Thymus (tissue), 11 donors: ENCODE measurements at regions not wholly inside any gene's neighbourhood (a gene's known extent, or its start where the extent isn't known, plus 50 kb on each side); places are given as distances from the start of the nearest gene placed in this dataset.

Experiments used
- DNase-seq, 9 donors: peaks; one replicate each; pipeline ENCODE4 v3.0.0-alpha.2; 2013; ENCODE audit warnings: low spot score in 9 of 9, low read depth in 6 of 9, missing footprints in 1 of 9
- H3K27ac ChIP-seq, 2 donors: one replicate each; pipeline ENCODE4 v1.5.1; 2013; ENCODE audit warnings: control low read depth in 1 of 2, low read depth in 1 of 2, low read length in 1 of 2, mild to moderate bottlenecking in 1 of 2, moderate library complexity in 1 of 2
- H3K27me3 ChIP-seq, 2 donors: one replicate each; pipeline ENCODE4 v1.5.1; 2013; ENCODE audit warnings: low read length in 1 of 2; ENCODE audit not compliant: control insufficient read depth in 2 of 2, insufficient read depth in 1 of 2
- H3K36me3 ChIP-seq, 2 donors: one replicate each; pipeline ENCODE4 v1.5.1; 2013; ENCODE audit warnings: low read length in 1 of 2, mild to moderate bottlenecking in 1 of 2, moderate library complexity in 1 of 2; ENCODE audit not compliant: control insufficient read depth in 2 of 2, insufficient read depth in 2 of 2
- H3K4me1 ChIP-seq, 2 donors: one replicate each; pipeline ENCODE4 v1.5.1; 2013; ENCODE audit warnings: low read length in 2 of 2; ENCODE audit not compliant: control insufficient read depth in 2 of 2, insufficient read depth in 2 of 2
- H3K4me3 ChIP-seq, 2 donors: one replicate each; pipeline ENCODE4 v1.5.1; 2013; ENCODE audit warnings: low read length in 2 of 2, control low read depth in 1 of 2, mild to moderate bottlenecking in 1 of 2
- H3K9me3 ChIP-seq, 2 donors: one replicate each; pipeline ENCODE4 v1.5.1; 2013; ENCODE audit warnings: low read length in 1 of 2, mild to moderate bottlenecking in 1 of 2; ENCODE audit not compliant: control insufficient read depth in 2 of 2, insufficient read depth in 1 of 2
- WGBS: extraction: QIAGEN DNeasy Blood & Tissue Kit; methylation state at CpG from one replicate; pipeline ENCODE4 v1.1.7; 2013; 5-methylcytosine and 5-hydroxymethylcytosine counted together
- donor health status: healthy.

DNA sequence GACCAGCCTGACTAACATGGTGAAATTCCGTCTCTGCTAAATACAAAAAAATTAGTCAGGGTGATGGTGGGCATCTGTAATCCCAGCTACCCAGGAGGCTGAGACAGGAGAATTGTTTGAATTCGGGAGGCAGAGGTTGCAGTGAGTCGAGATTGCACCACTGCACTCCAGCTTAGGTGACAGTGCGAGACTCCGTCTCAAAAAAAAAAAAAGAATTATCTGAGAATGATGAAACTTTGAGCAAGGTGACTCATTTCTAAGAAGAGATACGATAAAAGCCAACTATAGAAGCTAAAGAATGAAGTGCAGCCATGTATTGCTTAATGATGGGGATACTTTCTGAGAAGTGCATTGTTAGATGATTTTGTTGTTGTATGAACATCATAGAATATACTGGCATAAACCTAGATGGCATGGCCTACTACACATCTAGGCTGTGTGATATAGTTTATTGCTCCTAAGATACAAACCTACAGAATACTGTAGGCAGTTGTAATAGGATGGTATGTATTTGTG, 64.7 kb downstream of the SNRPE start:
- Histone ChIP-seq H3K27me3 (no peaks in the 10 kb centered on the region), H3K4me3 (no peak overlapping the region), H3K27ac (no peak overlapping the region), H3K9me3 (no peaks in the 10 kb centered on the region), H3K36me3 (no peaks in the 10 kb centered on the region), H3K4me1 (peaks cover 0 to 6% of the 10 kb centered on the region in 2 donors)
- DNase-seq = no peak
- WGBS = 96% methylated on average over 6 of the region's 6 CpGs

DNA sequence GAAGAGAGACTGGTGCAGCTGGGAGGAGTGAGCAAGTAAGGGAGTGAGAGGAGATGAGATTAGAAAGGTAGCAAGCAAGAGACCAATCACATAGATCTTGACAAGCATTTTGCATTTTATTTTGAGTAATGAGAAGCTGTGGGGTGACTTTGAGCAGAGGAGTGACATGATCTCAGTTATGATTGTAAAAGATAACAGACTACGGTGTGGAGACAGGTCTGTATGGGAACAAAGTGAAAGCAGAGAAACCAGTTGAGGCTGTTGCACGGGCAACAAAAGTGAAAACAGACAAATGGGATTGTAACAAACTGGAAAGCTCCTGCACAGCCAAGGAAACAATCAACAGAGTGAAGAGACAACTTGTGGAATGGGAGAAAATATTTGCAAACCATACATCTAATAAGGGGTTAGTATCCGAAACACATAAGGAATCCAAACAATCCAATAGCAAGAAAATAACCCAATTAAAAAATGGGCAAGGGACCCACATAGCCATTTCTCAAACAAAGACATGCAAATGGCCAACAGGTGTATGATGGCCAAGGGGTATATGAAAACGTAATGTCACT, 68.4 kb downstream of the SNRPE start:
- no peaks in the 10 kb centered on the region for H3K27me3 ChIP-seq
- H3K27ac ChIP-seq = peak overlapping the region in 1 of 2 donors; percentile 17
- H3K4me3 ChIP-seq = no peak overlapping the region
- 73% methylated on average over 4 of the region's 4 CpGs for WGBS
- H3K4me1 ChIP-seq = peaks cover 0 to 16% of the 10 kb centered on the region in 2 donors
- H3K9me3 ChIP-seq = no peaks in the 10 kb centered on the region
- no peaks in the 10 kb centered on the region for H3K36me3 ChIP-seq
- peak in 1 of 9 donors; percentile 41 for DNase-seq

DNA sequence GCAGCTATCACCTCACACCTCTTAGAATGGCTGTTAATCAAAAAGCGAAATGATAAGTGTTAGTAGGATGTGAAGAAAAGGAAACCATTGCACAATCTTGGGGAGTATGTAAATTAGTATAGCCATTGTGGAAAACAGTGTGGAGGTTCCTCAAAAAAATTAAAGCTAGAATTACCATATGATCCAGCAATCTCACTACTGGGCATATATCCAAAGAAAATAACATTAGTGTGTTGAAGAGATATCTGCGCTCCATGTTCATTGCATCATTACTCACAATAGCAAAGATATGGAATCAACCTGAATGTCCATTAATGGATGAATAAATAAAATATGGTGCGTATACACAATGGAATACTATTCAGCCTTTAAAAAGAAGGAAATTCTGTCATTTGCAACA, 68.9 kb downstream of the SNRPE start:
- Histone ChIP-seq H3K27me3 (no peaks in the 10 kb centered on the region), H3K4me3 (no peak overlapping the region), H3K36me3 (no peaks in the 10 kb centered on the region), H3K27ac (no peak overlapping the region), H3K4me1 (peaks cover 0 to 18% of the 10 kb centered on the region in 2 donors), H3K9me3 (no peaks in the 10 kb centered on the region)
- WGBS = 94% methylated on average over 3 of the region's 3 CpGs
- no peak for DNase-seq

DNA sequence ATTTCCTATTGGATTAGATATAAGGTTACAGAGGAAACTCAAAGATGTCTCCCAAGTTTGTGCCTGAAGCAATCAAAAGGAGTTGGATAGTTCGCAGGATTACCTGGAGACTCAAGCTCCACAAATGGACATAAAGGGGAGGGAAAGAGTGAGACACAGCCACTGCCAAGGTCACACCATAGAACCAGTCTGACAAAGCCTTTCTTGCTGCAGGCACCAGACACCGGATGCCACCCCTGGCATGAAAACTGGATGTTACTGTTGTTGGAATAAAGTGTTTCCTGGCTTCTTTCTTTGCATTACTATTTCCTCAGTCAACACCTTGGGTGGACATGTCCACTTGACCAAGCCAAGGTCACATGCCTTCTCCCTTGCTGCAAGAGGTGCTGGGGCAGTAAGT, 70.6 kb downstream of the SNRPE start:
- Histone ChIP-seq H3K27me3 (no peaks in the 10 kb centered on the region), H3K9me3 (no peaks in the 10 kb centered on the region), H3K36me3 (no peaks in the 10 kb centered on the region), H3K4me3 (no peak overlapping the region), H3K27ac (no peak overlapping the region), H3K4me1 (peaks cover 0 to 22% of the 10 kb centered on the region in 2 donors)
- no peak for DNase-seq
- WGBS = 97% methylated on average over 2 of the region's 2 CpGs

DNA sequence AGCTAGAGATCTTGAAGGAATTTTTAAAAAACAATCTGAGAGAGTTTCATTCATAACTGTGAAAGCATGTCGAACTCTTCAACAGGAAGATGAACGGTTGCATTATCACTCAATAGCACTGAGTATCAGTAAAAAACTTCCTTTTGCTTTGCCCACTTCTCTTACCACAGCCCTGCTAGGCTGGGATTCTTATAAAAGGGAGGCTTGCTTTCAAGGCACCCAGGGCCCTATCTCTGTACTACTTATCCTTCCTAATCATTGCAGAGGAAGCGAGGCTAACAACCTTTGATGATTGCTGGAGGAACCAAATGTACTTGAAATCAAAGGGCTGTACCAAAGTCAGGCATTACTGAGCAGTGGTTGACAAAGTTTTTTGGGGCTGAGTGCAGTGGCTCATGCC, 71.2 kb downstream of the SNRPE start:
- peaks cover 0 to 22% of the 10 kb centered on the region in 2 donors for H3K4me1 ChIP-seq
- DNase-seq = peak in 1 of 9 donors; percentile 38
- no peaks in the 10 kb centered on the region for H3K9me3 ChIP-seq
- no peaks in the 10 kb centered on the region for H3K36me3 ChIP-seq
- no peak overlapping the region for H3K27ac ChIP-seq
- 27% methylated on average over 3 of the region's 3 CpGs for WGBS
- no peaks in the 10 kb centered on the region for H3K27me3 ChIP-seq
- H3K4me3 ChIP-seq = no peak overlapping the region

DNA sequence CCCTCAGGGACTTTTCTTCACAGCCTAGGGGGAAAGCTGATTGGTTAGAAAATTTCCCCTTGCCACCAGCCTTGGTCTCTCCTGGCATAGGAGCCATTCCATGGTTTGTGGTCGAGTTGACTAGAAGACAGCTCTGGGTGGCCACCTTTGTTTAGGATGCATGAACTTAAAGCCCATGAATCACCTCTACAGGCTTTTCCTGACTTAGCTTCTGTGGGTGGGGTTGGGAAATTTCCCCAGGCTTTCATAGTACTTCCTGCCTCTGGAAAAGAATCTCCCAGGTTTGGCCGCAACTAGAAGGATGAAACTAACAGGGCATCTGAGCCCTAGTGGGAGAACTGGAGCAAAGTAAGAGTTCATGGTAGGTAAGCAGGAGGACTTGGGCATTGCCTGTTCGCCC, 72.6 kb downstream of the SNRPE start:
- DNase-seq = no peak
- Histone ChIP-seq H3K27ac (no peak overlapping the region), H3K9me3 (no peaks in the 10 kb centered on the region), H3K27me3 (no peaks in the 10 kb centered on the region), H3K4me3 (no peak overlapping the region), H3K36me3 (no peaks in the 10 kb centered on the region), H3K4me1 (peaks cover 0 to 27% of the 10 kb centered on the region in 2 donors)
- 88% methylated on average over 3 of the region's 3 CpGs for WGBS

DNA sequence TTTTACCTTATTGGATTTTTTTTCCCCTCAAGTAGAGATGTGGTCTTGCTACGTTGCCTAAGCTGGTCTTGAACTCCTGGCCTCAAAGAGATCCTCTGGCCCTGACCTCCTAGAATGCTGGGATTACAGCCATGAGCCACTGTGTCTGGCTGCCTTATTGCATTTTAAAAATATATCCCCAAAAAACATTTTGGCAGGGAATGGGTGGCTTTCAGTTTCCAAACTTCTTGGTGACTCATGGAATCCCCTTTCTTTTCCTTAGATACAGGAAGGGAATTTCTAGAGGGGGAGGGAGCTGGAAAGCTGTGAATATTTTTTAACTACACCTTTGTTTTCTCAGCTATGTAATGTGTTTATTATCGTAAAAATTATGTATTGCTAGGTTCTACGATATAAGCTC, 73.3 kb downstream of the SNRPE start:
- H3K27ac ChIP-seq = no peak overlapping the region
- H3K27me3 ChIP-seq = no peaks in the 10 kb centered on the region
- H3K4me1 ChIP-seq = peaks cover 0 to 24% of the 10 kb centered on the region in 2 donors
- no peak for DNase-seq
- WGBS = 94% methylated on average over 3 of the region's 3 CpGs
- no peaks in the 10 kb centered on the region for H3K9me3 ChIP-seq
- no peak overlapping the region for H3K4me3 ChIP-seq
- no peaks in the 10 kb centered on the region for H3K36me3 ChIP-seq

DNA sequence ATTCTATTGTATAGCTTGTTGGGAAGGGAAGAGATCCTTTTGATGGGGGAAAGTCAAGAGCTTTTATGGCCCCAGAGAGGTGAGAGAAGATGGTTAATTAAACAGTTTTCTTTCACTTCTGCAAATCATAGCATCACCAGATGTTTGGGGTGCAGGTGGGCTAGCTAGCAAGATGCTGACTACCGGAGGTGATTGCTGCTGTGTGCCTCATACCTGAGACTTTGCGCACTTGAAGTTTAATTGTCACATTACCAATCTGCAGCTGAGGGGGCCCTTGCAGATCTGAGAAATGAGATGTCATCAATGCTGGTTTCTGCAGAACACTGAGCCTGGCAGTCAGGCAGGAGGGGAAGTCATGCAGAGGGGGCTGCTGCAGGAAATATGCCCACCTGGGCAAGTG, 73.9 kb downstream of the SNRPE start:
- Histone ChIP-seq H3K9me3 (no peaks in the 10 kb centered on the region), H3K4me3 (no peak overlapping the region), H3K27me3 (no peaks in the 10 kb centered on the region), H3K4me1 (peaks cover 0 to 21% of the 10 kb centered on the region in 2 donors), H3K36me3 (no peaks in the 10 kb centered on the region), H3K27ac (no peak overlapping the region)
- DNase-seq = peak in 2 of 9 donors; percentile 22 to 54
- 67% methylated on average over 2 of the region's 2 CpGs for WGBS

DNA sequence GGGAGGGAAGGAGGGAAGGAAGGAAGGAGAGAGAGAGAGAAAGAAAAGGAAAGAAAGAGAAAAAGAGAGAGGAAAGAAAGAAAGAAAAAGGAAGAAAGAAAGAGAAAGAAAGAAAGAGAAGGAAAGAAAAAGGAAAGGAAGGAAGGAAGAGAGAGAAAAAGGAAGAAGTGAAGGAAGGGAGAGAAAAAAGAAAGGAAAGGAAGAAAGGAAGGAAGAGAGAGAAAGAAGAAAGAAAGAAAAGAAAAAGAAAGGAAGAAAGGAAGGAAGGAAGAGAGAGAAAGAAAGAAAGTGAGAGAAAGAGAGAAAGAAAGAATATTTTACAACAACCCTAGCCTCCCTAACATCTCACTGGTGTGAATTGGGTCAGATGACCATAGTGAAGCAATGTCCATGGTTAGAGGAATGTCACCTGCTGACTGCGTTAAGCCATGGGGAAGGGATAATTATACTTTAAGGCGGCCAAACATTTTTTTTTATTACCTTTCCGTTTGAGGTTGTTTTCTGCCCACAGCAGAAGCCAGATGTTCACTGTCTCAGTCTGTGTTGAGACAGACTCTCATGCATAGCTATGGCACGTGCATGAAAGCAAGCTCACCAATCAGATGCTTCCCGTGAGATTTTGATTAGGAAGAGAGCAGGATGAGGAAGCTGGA, 76.4 kb downstream of the SNRPE start:
- no peaks in the 10 kb centered on the region for H3K36me3 ChIP-seq
- H3K27me3 ChIP-seq = no peaks in the 10 kb centered on the region
- no peaks in the 10 kb centered on the region for H3K9me3 ChIP-seq
- peaks cover 0 to 16% of the 10 kb centered on the region in 2 donors for H3K4me1 ChIP-seq
- H3K27ac ChIP-seq = no peak overlapping the region
- H3K4me3 ChIP-seq = no peak overlapping the region
- DNase-seq = peak in 1 of 9 donors; percentile 60
- WGBS = 32% methylated on average over 5 of the region's 5 CpGs
